A549 (cell line): ENCODE measurements at regions not wholly inside any gene's neighbourhood (a gene's known extent, or its start where the extent isn't known, plus 50 kb on each side); places are given as distances from the start of the nearest gene placed in this dataset.

Experiments
- EHMT2 ChIP-seq: fragments of 200-600 bp; sonication (generic); IDR thresholded peaks from 2 replicates; pipeline ENCODE4 v1.6.1; 2016; ENCODE audit warnings: antibody characterized with exemption, low read depth, mild to moderate bottlenecking, moderate library complexity
- POLR2A ChIP-seq: IDR thresholded peaks from 2 replicates; pipeline ENCODE4 v1.6.1; 2012; ENCODE audit warnings: mild to moderate bottlenecking, low read length
- TF ChIP-seq, protein P1 (sequence below): fragments of >200 bp; sonication (Bioruptor Twin); formaldehyde crosslinking; IDR thresholded peaks from 3 replicates; pipeline ENCODE4 v1.5.1; 2016

DNA sequence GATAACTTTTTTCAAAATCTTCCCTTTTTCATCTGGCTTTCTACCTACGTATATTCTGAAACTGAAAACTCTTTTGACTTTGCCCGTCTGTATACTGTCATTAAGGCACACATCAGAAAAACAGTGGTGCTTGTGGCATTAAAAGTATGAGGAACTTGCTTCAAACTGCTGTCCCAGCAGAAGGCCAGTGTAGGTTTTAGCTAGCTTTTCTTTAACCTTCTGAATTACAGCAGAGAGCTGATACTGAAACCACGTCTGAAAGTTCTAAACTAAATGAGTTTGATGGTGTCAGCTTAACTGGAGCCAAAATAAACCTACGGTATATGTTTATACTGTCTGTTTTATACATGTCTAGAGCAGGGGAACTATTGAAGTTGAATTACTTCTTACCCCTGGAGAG is 283.4 kb downstream of the TFEC start:
- TF ChIP-seq, protein P1, sequence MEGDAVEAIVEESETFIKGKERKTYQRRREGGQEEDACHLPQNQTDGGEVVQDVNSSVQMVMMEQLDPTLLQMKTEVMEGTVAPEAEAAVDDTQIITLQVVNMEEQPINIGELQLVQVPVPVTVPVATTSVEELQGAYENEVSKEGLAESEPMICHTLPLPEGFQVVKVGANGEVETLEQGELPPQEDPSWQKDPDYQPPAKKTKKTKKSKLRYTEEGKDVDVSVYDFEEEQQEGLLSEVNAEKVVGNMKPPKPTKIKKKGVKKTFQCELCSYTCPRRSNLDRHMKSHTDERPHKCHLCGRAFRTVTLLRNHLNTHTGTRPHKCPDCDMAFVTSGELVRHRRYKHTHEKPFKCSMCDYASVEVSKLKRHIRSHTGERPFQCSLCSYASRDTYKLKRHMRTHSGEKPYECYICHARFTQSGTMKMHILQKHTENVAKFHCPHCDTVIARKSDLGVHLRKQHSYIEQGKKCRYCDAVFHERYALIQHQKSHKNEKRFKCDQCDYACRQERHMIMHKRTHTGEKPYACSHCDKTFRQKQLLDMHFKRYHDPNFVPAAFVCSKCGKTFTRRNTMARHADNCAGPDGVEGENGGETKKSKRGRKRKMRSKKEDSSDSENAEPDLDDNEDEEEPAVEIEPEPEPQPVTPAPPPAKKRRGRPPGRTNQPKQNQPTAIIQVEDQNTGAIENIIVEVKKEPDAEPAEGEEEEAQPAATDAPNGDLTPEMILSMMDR: no peak
- TF ChIP-seq POLR2A (no peak), EHMT2 (no peak)
